Hematopoietic multipotent progenitor cell (in vitro differentiated cells): ENCODE measurements at regions not wholly inside any gene's neighbourhood (a gene's known extent, or its start where the extent isn't known, plus 50 kb on each side); places are given as distances from the start of the nearest gene placed in this dataset.

ENCODE experiments used
- DNase-seq, 3 donors: peaks; one replicate each; pipeline ENCODE4 v3.0.0-alpha.2; 2011 to 2015; ENCODE audit warnings: low read depth in 2 of 3, low spot score in 2 of 3

DNA sequence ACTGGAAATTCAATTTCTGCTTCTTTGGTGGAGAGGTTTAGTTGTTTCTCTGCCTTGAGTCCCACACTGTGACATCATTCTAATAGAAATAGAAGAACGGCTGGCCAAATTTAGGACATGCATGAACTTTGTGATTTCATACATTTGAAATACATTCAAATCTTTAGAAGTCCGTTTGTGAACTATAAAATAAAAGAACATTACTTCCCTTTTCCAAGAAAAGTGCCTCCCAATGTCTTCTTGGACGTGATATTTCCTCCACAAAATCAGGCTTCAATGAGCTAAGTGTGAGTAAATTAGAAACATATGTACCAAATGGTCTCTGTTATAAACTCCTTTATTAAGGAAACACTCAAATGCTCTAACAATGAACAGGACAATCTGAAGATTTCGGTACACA lies 314.5 kb upstream of the AKR1E2 start:
- no peak for DNase-seq

DNA sequence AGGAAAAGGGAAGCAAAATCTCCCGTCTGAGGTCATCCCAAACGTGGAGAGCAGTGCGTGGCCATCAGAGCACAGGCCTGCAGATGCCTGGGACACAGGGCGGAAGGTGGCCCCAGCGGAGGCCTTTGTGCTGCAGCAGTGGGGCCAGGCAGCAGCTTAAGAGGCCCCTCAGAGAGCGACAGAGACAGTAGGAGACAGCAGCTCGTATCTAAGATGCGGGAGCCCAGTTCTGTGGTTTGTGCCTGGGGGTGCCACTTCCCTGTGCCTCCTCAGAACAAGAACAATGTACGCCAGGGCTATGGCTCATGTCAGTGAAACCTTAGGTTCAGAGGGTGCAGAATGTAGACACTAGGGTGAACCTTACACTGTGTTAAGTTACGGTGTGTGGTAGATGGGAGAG lies 316.6 kb upstream of the AKR1E2 start:
- DNase-seq = no peak

DNA sequence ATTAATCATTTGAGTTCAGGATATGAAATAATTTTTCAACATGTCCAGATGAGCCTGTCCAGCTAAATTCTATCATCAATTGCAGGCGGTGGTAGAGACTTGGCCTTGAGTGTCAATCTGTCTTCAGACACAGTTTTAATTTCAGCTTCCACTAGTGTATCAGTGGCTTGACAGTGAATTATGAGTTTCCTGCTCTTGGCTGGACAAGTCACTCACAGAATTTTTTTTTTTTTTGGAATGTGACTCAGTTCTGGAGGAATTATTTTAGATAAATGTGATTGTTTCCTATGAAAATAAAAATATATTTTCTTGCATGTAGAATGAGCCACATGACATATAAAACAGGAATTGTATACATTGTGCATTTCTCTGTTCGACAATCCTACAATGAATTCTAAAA lies 319.9 kb upstream of the AKR1E2 start:
- no peak for DNase-seq

DNA sequence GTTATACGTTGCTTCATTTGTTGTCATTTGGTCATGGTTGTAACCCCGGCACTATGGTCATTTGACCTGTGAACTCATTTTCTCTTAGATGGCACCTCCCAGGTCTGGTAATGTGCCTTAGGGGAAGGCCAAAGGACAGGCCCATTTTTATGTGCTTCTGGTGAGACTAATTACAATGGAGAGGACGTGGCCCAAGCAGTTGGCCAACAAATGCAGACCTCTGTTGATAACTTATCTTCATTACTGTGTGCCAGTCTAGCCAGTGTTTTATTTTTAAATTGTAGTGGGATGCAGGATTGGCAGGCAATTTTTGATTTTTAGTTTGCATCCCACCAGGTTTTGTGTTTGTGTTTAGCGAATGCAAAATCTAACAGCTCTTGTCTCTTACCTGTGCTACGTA lies 321.5 kb upstream of the AKR1E2 start:
- DNase-seq = no peak

DNA sequence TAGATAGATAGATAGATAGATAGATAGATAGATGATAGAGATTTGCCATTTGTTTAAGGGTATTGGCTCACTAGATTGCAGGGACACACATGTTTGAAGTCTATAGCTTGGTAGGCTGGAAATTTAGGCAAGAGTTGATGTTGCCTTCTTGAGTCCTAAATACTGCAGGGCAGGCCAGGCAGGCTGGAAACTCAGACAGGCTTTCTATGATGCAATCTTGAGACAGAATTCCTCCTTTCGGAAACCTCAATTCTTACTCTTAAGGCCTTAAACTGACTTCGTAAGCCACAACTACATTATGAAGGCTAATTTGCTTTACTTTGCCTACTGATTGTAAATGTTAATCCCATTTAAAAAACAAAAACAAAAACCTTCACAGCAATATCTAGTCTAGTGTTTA lies 322.9 kb upstream of the AKR1E2 start:
- DNase-seq = no peak

DNA sequence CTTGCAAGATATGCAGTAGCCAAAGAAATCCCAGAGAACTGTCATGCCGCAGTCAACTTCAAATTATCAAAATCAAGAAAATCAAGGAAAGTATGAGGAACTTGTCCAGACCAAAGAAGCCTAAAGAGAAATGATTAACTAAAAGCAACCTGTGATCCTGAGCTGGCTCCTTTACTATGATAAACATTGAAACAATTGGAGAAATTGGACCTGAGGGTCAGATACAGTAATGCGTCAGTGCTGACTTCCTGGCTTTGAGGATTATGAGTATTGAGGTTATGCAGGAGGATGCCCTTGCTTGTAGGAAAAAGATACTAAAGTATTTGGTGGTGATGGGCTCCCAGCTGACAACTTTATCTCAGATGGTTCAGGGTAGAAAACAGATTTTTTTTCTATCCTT lies 324.7 kb upstream of the AKR1E2 start:
- no peak for DNase-seq

DNA sequence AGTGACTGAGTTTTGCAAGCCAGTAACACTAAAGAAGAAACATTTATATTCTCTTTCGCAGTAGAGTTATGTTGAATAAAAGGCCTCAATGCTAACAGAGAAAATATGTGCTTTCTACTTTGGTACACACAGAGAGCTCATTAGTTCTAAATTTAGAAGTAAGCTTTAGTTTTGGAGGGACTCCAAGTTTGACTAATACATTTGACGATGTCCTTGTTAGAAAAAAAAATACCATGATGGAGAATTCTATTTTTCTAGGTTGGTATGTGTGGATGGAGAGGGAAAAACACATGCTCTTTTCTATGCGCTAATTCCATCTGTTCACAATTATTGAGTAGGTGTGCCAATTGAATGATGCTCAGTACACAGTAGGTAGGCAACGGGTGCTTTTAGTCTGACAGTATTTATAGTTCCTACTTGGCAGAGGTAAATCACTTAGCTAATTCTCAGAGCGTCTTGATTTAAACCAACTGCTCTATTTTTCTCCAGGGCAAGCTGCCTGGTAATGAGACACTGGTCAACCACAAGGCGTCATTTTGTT lies 327.2 kb upstream of the AKR1E2 start:
- DNase-seq = no peak

DNA sequence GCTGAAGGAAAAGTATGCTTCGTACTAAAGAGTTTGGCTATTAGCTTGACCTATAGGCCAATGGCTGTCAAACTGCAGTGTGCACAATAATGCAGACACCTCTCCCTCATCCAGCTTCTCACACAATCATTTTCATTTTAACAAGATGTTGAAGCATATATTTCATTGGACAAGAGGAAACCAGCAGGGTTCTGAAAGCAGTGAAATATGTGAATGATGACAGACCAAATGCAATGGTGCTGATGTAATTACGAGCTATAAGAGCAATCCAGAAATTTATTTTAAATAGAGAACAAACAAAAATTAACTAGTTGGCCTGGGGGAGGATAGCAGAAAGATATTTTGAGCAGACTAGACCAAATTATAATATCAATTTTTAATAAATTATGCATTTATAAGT lies 331.5 kb upstream of the AKR1E2 start:
- no peak for DNase-seq

DNA sequence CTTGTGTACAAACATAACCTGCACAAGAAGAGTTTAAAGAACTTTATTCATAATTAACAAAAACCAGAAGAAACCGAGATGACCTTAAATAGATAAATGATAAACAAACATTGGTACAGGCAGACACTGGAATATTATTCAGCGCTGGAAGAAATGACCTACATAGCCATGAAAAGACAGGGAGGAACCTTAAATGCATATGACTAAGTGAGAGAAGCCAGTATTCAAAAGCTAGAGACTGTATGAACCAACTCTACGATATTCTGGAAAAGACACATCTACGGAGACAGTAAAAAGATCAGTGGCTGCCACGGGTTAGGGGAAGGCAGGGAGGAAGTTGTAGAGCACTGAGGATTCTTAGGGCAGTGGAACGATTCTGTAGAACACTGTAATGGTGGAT lies 333.8 kb upstream of the AKR1E2 start:
- no peak for DNase-seq

DNA sequence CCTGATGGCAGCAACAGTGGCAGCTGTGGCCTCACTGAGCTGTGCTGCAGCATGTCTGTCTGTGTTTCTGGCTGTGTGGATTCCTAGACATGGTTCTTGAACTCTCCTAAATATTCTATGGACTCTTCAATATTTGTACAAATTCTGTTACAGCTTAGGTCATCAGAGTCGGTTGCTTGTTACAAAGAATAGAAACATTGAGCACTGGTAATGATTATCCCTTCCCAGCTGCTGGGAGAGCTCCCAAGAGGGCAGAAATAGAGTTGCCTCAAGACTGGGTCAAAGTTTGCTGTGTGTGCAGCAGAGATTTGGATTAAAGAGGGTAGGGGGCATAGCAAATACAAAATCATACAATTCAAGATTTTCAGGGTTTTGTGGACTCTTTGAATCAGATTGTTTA lies 337.1 kb upstream of the AKR1E2 start:
- DNase-seq = no peak

DNA sequence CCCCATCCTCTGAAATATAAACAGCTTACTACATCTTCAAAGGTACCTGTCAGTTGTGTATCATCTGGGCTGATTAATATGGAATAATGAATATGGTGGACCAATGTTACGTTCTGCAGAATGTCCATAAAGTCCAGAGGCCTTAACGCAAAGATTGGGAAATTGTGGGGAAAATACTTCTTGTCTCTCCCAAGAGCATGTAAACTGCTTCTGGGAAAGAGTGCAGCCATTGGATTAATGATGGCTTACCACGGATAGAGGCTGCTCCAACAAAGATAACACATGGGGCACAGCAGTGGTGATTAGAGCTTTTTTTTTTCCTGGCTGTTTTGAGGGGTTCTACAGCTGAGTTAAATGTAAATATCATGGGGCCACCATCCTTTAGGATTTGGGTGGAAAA lies 340.4 kb upstream of the AKR1E2 start:
- DNase-seq = no peak

DNA sequence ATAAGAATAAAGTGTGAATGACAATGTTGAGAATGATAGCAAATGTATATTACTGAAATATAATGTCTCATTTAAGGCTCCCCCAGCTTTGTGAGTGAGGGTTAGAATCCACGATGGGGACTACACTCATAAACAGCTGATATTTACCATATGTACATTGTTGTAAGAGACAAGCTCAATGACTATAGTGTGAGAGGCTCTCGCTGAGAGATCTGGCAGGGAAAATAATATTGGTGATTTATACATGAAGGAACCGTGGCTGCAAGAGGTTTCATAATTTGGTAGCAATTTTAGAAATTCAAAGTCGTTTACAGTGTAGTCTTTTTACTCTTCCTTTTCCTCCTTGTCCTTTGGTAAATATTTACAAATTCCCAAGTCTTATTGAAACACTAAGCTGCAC lies 342.2 kb upstream of the AKR1E2 start:
- DNase-seq = no peak

DNA sequence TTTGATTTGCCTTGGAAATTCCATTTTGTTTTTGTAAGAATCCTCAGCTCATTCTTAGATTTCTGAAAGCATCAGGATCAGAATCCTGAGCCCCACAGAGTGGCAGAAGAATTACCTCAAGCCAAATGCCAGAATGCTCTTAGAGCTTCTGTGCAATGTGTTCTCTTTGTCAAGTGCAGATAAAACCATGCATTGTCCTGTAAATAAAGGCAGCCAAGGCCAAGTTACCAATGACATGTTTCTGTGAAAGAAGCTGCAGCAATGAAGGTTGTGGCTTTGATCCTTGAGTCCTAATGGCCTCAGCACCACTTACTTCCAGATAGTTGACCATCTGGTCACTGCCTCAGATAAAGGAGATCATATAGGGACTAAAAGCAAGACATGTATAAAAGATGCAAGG lies 343.3 kb upstream of the AKR1E2 start:
- no peak for DNase-seq

DNA sequence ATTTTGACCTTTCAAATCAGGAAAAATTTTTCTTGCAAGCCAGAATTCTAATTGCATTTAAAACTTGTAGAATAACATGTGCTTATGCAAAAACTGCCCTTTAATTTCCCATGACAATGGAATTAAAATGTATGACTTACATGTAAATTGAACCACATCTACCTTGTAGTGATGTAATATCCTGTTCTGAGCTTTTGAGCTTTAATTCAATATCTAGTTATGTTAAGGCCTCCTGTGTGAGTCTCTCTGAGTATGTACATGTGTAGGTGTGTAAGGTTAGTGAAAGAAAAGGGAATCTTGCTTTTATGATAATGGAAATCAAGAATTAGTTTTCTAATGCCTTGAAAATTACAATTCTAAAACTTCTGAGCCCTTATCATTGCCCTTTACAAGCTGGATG lies 344.8 kb upstream of the AKR1E2 start:
- DNase-seq = no peak

DNA sequence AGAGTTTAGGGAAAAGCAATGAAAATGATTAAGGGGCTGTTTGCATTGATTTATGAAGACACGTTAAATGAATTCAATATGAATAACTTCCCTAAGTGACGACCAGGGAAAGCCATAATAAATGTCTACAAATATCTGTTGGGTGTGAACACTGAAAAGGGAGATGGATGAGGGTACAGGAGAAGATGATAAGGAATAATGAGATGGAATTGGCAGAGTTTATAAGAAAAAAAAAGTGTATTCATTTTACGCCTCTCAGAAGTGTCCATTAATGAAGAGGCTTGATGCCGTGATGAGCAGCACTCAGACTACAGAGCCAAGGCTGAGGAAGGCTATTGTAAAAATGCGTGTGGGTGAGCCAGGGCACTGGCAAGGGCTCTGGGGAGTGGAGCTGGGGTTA lies 346.7 kb upstream of the AKR1E2 start:
- no peak for DNase-seq

DNA sequence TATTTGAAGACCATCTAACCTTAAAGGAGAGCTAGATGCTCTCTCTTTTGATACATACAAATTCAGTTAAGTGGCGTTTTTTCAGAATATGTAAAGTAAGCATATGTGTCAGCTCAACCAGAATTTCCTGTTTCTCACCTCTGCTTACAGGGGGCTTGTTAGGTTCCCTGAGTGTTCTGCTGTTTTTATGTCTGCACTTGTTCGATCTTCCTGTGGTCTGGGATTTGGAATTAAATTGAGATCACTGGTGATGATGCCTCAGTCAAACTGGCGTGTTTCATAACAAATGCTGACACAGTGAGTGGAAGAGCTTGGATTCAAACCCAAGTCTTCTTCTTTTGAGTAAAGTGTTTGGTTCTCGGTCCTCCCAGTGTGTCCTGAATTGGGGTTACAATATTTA lies 348.3 kb upstream of the AKR1E2 start:
- no peak for DNase-seq

DNA sequence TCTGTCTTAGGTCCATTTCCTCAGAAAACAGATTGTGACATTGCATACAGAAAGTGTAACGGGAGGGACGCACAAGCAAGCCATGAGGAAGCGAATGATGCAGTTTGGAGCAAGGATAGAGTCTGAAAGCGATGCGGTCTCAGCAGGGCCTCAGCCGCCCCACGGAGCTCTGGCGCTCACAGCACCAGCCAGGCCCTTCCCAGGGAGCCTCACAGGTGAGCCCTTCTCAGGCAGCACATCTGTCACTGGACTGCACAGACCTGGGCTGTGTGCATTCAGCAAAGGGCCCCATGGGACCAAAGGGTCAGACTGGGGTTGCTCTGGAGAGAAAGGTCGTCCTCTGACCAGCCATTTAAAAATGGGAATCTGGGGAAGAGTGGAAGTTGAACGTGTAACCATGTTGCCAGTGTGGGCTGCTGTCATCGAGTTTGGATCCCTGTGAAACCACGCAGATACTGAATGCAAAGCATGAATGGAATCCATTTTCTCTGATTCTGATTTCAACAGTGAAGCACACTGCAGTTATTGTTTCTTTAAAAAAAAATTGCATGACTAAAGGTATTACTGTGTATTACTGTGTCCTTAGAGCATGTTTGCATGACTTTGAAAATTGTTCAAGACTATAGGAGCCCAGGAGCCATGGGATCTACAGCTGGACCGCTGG lies 350.0 kb upstream of the AKR1E2 start:
- no peak for DNase-seq

DNA sequence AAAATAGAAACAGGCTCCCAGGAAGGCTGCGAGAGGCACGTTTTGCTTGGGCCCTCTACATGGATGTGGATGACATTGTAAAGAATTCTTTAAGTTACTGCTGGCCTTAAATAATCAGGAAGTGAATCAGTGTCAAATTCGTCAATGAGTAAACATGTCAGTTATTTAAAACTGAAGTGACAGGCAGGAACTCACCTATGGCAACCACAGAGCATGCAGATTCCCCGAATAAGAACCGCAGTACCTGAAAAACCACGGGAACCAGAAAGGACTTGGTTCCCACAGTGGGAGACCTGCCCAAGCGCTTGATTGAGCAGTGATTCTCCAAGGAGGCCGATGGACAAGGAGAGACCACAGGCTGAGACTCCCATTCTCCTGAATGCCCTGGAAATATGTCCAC lies 351.2 kb upstream of the AKR1E2 start:
- DNase-seq = no peak

DNA sequence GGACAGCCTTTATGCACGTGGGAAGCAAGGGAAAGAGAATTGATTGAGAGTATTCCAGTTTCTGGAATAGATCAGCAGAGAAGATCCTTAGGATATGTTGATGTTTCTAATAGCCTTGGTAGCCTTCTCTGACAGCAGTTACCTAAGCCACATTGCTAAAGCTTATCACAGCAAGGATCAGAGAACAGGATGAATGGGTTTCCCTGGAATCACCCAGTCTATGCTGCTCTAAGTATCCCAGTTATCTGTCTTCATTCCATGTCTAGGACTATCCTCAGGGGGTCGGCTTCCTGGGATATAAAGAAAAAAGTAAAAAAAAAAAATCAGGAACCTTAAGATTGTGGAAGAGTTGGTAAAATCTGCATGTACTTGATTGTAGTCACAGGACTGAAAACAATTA lies 352.0 kb upstream of the AKR1E2 start:
- DNase-seq = no peak

DNA sequence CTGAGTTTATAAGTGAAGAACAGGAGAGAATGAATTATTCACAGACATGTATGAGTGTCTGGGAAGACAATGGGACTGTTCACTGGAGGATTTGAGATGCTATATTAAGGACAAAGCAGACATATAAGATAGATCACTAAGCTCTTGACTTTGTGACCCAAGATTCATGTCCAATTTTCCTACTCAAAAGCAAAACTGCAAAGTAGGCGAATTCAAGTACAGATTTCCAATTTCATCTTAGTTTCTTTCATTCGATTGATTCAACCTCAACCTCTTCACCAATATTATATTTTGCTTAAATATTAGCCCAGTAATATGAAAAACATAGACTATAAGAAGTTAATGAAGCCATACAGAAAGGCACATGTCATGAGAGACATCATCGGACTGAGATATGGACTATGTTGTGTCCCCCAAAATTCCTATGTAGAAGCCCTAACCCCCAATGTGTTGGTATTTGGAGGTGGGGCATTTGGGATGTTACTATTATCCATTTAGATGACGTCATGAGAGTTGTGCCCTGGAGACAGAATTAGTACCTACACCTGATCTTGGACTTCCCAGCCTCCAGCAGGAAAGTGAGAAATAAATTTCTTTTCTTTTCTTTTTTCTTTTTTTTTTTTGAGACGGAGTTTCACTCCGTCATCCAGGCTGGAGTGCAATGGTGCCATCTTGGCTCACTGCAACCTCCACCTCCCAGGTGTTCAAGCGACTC lies 353.7 kb upstream of the AKR1E2 start:
- no peak for DNase-seq

DNA sequence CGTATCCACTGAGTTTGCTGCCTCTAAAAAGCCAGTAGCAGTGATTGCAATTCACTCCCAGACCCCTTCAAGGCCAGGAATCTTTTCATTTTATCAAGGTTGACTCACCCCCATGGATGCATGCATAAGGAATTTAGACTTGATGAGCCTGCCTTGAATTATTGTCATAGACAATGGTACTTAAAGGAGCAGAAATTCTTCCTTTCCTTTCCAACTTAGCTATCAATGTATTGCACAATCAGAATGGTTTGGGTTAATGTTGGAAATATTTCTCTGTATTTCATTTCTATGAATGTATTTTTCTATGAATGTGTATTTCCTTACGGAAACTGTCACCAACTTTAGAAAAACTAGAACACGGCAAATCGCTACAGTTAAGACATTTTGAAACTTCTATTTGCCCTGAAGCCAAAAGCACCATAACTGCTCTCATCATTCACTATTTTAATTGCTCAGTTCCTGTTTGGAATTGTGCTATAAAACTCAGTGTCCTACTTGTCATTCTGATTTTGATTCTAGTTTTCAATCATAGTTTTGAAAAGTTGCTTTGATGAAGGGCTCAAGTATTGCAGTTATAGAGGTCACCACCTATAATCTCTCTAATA lies 355.7 kb upstream of the AKR1E2 start:
- no peak for DNase-seq

DNA sequence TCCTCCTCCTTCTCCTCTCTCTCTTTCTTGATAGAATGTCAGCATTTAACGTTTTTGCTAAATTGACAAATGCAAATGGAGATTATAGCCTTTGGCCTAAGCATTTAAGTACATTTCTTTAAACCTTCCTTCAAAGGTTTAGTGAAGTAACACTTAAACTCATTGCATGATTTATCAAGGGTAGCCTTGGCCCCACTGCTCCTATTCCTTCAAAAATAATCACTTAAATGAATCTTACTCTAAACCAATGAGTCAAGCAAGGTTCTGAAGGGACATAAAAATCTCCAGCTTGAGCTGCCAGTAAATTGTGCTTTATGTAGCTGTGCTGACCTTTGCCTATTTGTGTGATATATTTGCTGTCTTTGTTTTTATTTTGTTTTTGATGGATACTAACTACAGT lies 358.5 kb upstream of the AKR1E2 start:
- no peak for DNase-seq
